ENCODE measurements at regions not wholly inside any gene's neighbourhood (a gene's known extent, or its start where the extent isn't known, plus 50 kb on each side); places are given as distances from the start of the nearest gene placed in this dataset.

DNA sequence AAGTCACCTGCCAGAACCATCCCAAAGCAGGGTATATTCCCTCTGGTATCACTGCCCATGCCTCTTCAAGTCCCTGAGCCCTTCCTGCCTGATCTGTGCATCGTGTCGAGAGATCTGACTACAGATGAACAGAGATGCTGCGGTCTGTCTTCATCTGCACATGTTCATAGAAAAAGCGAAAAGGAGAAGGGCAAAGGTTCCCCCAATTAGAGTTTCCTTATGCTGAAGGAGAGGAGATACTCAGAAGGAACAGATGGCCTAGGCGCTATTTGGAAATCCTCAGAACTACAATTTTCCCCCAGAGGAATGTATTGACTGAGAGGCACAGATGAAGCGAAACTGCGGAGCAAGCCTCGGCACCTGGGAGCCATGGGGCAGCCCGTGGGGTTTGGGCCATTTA is 170.9 kb downstream of the SEC61B start:
- no peak for DNase-seq
- intact Hi-C loops (cut with micrococcal nuclease; ENCODE audit: unreplicated experiment) = no loop called here
- Mint-ChIP-seq H3K9me3 (ENCODE audit: low read depth, unreplicated experiment) (no peaks in the 10 kb centered on the region), H3K27me3 (ENCODE audit: unreplicated experiment) (peaks cover 13% of the 10 kb centered on the region), H3K27ac (ENCODE audit: unreplicated experiment) (no peak overlapping the region), H3K4me1 (ENCODE audit: low read depth, unreplicated experiment) (no peaks in the 10 kb centered on the region), H3K36me3 (ENCODE audit: insufficient read depth, unreplicated experiment) (no peaks in the 10 kb centered on the region), H3K4me3 (ENCODE audit: low read depth, unreplicated experiment) (no peak overlapping the region)
- CTCF ChIA-PET = no interaction called here
- TF ChIP-seq, protein P1, sequence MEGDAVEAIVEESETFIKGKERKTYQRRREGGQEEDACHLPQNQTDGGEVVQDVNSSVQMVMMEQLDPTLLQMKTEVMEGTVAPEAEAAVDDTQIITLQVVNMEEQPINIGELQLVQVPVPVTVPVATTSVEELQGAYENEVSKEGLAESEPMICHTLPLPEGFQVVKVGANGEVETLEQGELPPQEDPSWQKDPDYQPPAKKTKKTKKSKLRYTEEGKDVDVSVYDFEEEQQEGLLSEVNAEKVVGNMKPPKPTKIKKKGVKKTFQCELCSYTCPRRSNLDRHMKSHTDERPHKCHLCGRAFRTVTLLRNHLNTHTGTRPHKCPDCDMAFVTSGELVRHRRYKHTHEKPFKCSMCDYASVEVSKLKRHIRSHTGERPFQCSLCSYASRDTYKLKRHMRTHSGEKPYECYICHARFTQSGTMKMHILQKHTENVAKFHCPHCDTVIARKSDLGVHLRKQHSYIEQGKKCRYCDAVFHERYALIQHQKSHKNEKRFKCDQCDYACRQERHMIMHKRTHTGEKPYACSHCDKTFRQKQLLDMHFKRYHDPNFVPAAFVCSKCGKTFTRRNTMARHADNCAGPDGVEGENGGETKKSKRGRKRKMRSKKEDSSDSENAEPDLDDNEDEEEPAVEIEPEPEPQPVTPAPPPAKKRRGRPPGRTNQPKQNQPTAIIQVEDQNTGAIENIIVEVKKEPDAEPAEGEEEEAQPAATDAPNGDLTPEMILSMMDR (IDR thresholded peaks at IDR 0.05; ENCODE audit: unreplicated experiment) = no peak
- BruUV-seq (replicated peaks) = no TSS peak

GRCh38 chr9:99393993-99394392 is 171.9 kb downstream of the SEC61B start:
- Mint-ChIP-seq H3K27ac (ENCODE audit: unreplicated experiment) (no peak overlapping the region), H3K9me3 (ENCODE audit: low read depth, unreplicated experiment) (no peaks in the 10 kb centered on the region), H3K36me3 (ENCODE audit: insufficient read depth, unreplicated experiment) (no peaks in the 10 kb centered on the region), H3K4me1 (ENCODE audit: low read depth, unreplicated experiment) (no peaks in the 10 kb centered on the region), H3K27me3 (ENCODE audit: unreplicated experiment) (peaks cover 13% of the 10 kb centered on the region), H3K4me3 (ENCODE audit: low read depth, unreplicated experiment) (no peak overlapping the region)
- CTCF ChIA-PET = interaction anchor here (0.6 kb wide), 1 partner anchor 101 kb away, joined by 3 read pairs; no protein-coding TSS in a partner anchor
- TF ChIP-seq, protein P1 (IDR thresholded peaks at IDR 0.05; ENCODE audit: unreplicated experiment) = no peak
- no peak for DNase-seq
- no TSS peak for BruUV-seq (replicated peaks)
- intact Hi-C loops (cut with micrococcal nuclease; ENCODE audit: unreplicated experiment) = no loop called here

DNA sequence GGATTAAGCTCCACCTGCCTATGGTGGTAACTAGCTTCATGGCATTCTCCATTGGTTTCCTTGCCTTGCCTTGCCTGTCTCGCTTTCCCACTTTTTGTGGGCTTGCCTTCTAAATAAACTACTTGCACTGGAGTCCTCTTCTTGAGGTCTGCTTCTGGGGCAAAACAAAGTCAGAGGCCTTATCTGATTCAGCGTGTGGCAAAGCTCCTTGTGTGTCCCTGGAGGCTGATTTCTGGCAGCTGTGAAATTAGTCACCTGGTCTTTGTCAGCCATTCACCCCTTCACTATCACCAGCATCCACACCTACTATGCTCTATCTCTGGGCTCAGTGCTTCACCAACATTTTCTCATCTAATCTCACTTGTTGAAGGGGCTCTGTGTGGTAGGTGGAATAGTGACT is 176.2 kb downstream of the SEC61B start:
- CTCF ChIA-PET = no interaction called here
- no peak for DNase-seq
- Mint-ChIP-seq H3K27me3 (ENCODE audit: unreplicated experiment) (peaks cover 34% of the 10 kb centered on the region), H3K4me1 (ENCODE audit: low read depth, unreplicated experiment) (no peaks in the 10 kb centered on the region), H3K9me3 (ENCODE audit: low read depth, unreplicated experiment) (no peaks in the 10 kb centered on the region), H3K36me3 (ENCODE audit: insufficient read depth, unreplicated experiment) (no peaks in the 10 kb centered on the region), H3K4me3 (ENCODE audit: low read depth, unreplicated experiment) (no peak overlapping the region), H3K27ac (ENCODE audit: unreplicated experiment) (no peak overlapping the region)
- TF ChIP-seq, protein P1 (IDR thresholded peaks at IDR 0.05; ENCODE audit: unreplicated experiment) = no peak
- intact Hi-C loops (cut with micrococcal nuclease; ENCODE audit: unreplicated experiment) = no loop called here
- no TSS peak for BruUV-seq (replicated peaks)

GRCh38 chr9:99399474-99399873 is 177.4 kb downstream of the SEC61B start:
- no TSS peak for BruUV-seq (replicated peaks)
- intact Hi-C loops (cut with micrococcal nuclease; ENCODE audit: unreplicated experiment) = no loop called here
- H3K36me3 Mint-ChIP-seq (ENCODE audit: insufficient read depth, unreplicated experiment) = no peaks in the 10 kb centered on the region
- no peak overlapping the region for H3K27ac Mint-ChIP-seq (ENCODE audit: unreplicated experiment)
- CTCF ChIA-PET = no interaction called here
- no peak overlapping the region for H3K4me3 Mint-ChIP-seq (ENCODE audit: low read depth, unreplicated experiment)
- peaks cover 39% of the 10 kb centered on the region for H3K27me3 Mint-ChIP-seq (ENCODE audit: unreplicated experiment)
- TF ChIP-seq, protein P1 (IDR thresholded peaks at IDR 0.05; ENCODE audit: unreplicated experiment) = no peak
- no peaks in the 10 kb centered on the region for H3K4me1 Mint-ChIP-seq (ENCODE audit: low read depth, unreplicated experiment)
- DNase-seq = no peak
- no peaks in the 10 kb centered on the region for H3K9me3 Mint-ChIP-seq (ENCODE audit: low read depth, unreplicated experiment)
